Esophagus muscularis mucosa (tissue), 4 donors: ENCODE measurements at regions not wholly inside any gene's neighbourhood (a gene's known extent, or its start where the extent isn't known, plus 50 kb on each side); places are given as distances from the start of the nearest gene placed in this dataset.

Experiments used
- DNase-seq: peaks from one replicate; pipeline ENCODE4 v3.0.0-alpha.2; 2017; ENCODE audit errors: extremely low spot score
- H3K27ac ChIP-seq, 4 donors: fragments of 200-600 bp; sonication (generic); replicated peaks in 1 of 4; 1 replicate in 3 of 4; 2 replicates in 1 of 4; pipeline ENCODE4 v1.5.1; 2016 to 2019; ENCODE audit warnings: mild to moderate bottlenecking in 1 of 4
- H3K27me3 ChIP-seq, 4 donors: fragments of 200-600 bp; sonication (generic); one replicate each; pipeline versions ENCODE4 v1.5.1 to v1.6.0; 2016 to 2019
- H3K36me3 ChIP-seq, 4 donors: fragments of 200-600 bp; sonication (generic); one replicate each; pipeline ENCODE4 v1.5.1; 2016 to 2019
- H3K4me1 ChIP-seq, 4 donors: fragments of 200-600 bp; sonication (generic); one replicate each; pipeline ENCODE4 v1.5.1; 2016 to 2019
- H3K4me3 ChIP-seq, 4 donors: fragments of 200-600 bp; sonication (generic); 1 replicate in 2 of 4; 2 replicates in 2 of 4; pipeline ENCODE4 v1.5.1; 2016 to 2019; ENCODE audit warnings: mild to moderate bottlenecking in 4 of 4, moderate library complexity in 1 of 4
- H3K9me3 ChIP-seq, 4 donors: fragments of 200-600 bp; sonication (generic); 1 replicate in 3 of 4; 2 replicates in 1 of 4; pipeline ENCODE4 v1.5.1; 2016 to 2019
- EP300 ChIP-seq: sonication (generic); formaldehyde crosslinking; IDR thresholded peaks from one replicate; pipeline ENCODE4 v1.6.1; 2017; ENCODE audit warnings: antibody characterized with exemption
- POLR2A ChIP-seq: fragments of 450-650 bp; IDR thresholded peaks from one replicate; pipeline ENCODE4 v1.6.1; 2017; ENCODE audit warnings: antibody characterized with exemption, moderate library complexity, mild to moderate bottlenecking, low read depth
- POLR2AphosphoS5 ChIP-seq, 2 donors: sonication (generic); formaldehyde crosslinking; IDR thresholded peaks; one replicate each; pipeline ENCODE4 v1.6.1; 2017; ENCODE audit warnings: antibody characterized with exemption in 2 of 2
- WGBS: methylation state at CpG from one replicate; pipeline ENCODE4 v1.1.5; 2018; 5-methylcytosine and 5-hydroxymethylcytosine counted together
- intact Hi-C: fragments of 100-400 bp; cut with DNase I; formaldehyde crosslinking; loops from one replicate; pipeline ENCODE4 v1.15.1; 2023
- TF ChIP-seq, protein P1 (sequence below), 3 experiments: fragments of 200-600 bp in 2 of 3; fragments of 450-650 bp in 1 of 3; sonication (generic) in 2 of 3; IDR thresholded peaks; one replicate each; pipeline ENCODE4 v1.5.1; 2017 to 2019; ENCODE audit warnings: antibody characterized with exemption in 3 of 3, mild to moderate bottlenecking in 2 of 3, moderate library complexity in 1 of 3

DNA sequence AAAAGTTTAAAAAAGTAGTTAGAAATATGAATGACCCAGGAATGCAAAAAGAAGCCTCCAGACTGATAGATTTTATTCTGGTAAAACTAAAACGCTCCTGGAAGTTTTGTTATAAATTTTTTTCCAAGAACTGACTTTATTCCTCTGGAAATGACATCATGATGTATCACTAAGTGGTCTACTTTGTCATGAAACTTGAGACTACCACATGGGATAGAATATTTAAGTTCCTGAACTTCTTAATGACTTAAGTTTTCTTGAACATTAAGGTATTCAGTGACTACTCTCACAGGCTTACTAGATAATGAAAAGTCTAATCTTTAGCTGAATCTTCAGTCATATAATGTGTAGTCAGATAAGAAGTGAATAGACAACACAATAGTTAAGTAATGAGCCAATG lies 842.2 kb downstream of the USP25 start:
- H3K9me3 ChIP-seq: no peaks in the 10 kb centered on the region
- H3K4me1 ChIP-seq: peaks cover 0 to 4% (median 0%) of the 10 kb centered on the region in 4 donors
- no peak overlapping the region for H3K27ac ChIP-seq
- TF ChIP-seq POLR2A (no peak), EP300 (no peak)
- TF ChIP-seq, protein P1, sequence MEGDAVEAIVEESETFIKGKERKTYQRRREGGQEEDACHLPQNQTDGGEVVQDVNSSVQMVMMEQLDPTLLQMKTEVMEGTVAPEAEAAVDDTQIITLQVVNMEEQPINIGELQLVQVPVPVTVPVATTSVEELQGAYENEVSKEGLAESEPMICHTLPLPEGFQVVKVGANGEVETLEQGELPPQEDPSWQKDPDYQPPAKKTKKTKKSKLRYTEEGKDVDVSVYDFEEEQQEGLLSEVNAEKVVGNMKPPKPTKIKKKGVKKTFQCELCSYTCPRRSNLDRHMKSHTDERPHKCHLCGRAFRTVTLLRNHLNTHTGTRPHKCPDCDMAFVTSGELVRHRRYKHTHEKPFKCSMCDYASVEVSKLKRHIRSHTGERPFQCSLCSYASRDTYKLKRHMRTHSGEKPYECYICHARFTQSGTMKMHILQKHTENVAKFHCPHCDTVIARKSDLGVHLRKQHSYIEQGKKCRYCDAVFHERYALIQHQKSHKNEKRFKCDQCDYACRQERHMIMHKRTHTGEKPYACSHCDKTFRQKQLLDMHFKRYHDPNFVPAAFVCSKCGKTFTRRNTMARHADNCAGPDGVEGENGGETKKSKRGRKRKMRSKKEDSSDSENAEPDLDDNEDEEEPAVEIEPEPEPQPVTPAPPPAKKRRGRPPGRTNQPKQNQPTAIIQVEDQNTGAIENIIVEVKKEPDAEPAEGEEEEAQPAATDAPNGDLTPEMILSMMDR (IDR thresholded peaks at IDR 0.05): no peak
- H3K27me3 ChIP-seq: no peaks in the 10 kb centered on the region
- no peaks in the 10 kb centered on the region for H3K36me3 ChIP-seq
- DNase-seq: no peak
- no peak overlapping the region for H3K4me3 ChIP-seq
- intact Hi-C loops: no loop called here
- 76% methylated on average over 1 of the region's 1 CpG for WGBS

- WGBS: 83% methylated on average over 1 of the region's 1 CpG
- no peak for TF ChIP-seq POLR2A
- TF ChIP-seq, protein P1 (IDR thresholded peaks at IDR 0.05): no peak
- no peak for TF ChIP-seq EP300
- TF ChIP-seq POLR2AphosphoS5 (IDR thresholded peaks at IDR 0.05): no peak
- no peaks in the 10 kb centered on the region for H3K36me3 ChIP-seq
Measured at GRCh38 chr21:16573578-16573977, 843.8 kb downstream of the USP25 start.

GRCh38 chr21:16577975-16578374 lies 848.2 kb downstream of the USP25 start:
- H3K27me3 ChIP-seq: no peaks in the 10 kb centered on the region
- no peak overlapping the region for H3K27ac ChIP-seq
- H3K9me3 ChIP-seq: no peaks in the 10 kb centered on the region
- intact Hi-C loops: no loop called here
- 82% methylated on average over 1 of the region's 1 CpG for WGBS
- peaks cover 11 to 22% (median 16%) of the 10 kb centered on the region in 4 donors for H3K4me1 ChIP-seq
- H3K36me3 ChIP-seq: no peaks in the 10 kb centered on the region
- no peak for DNase-seq
- TF ChIP-seq EP300: no peak
- TF ChIP-seq POLR2AphosphoS5 (IDR thresholded peaks at IDR 0.05): no peak
- TF ChIP-seq POLR2A: no peak
- TF ChIP-seq, protein P1 (IDR thresholded peaks at IDR 0.05): no peak
- no peak overlapping the region for H3K4me3 ChIP-seq

More at GRCh38 chr21:16573578-16573977, 843.8 kb downstream of the USP25 start:
- H3K4me3 ChIP-seq: no peak overlapping the region
- no peaks in the 10 kb centered on the region for H3K27me3 ChIP-seq
- intact Hi-C loops: no loop called here
- H3K27ac ChIP-seq: no peak overlapping the region
- peaks cover 0 to 5% (median 0%) of the 10 kb centered on the region in 4 donors for H3K4me1 ChIP-seq
- no peaks in the 10 kb centered on the region for H3K9me3 ChIP-seq
- no peak for DNase-seq

DNA sequence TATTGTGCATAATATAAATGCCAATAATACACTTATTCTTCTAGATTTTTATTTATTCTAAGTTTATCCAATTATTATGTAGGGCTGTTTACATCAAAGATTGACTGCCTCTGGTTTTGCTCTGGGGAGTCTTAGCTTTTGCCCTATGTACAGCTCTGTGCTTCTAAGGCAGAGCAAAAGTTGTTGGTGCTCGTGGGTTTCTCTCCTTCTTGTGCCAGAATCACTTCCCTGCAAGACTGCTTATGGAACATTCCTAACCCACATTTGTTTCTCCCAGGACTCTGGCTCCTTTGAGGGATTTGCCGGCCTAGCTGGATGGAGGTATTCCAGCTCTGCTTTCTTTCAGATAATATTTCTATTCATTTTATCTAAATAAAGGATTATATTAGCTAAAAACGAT lies 849.1 kb downstream of the USP25 start:
- Histone ChIP-seq H3K9me3 (no peaks in the 10 kb centered on the region), H3K36me3 (no peaks in the 10 kb centered on the region), H3K27me3 (no peaks in the 10 kb centered on the region), H3K27ac (peak overlapping the region in 2 of 4 donors; percentile 0 to 26), H3K4me1 (peaks cover 11 to 22% (median 14%) of the 10 kb centered on the region in 4 donors), H3K4me3 (no peak overlapping the region)
- intact Hi-C loops: no loop called here
- TF ChIP-seq EP300 (no peak), POLR2A (no peak), POLR2AphosphoS5 (IDR thresholded peaks at IDR 0.05) (no peak)
- TF ChIP-seq, protein P1 (IDR thresholded peaks at IDR 0.05): no peak
- DNase-seq: no peak
- WGBS: 28% methylated on average over 3 of the region's 3 CpGs

DNA sequence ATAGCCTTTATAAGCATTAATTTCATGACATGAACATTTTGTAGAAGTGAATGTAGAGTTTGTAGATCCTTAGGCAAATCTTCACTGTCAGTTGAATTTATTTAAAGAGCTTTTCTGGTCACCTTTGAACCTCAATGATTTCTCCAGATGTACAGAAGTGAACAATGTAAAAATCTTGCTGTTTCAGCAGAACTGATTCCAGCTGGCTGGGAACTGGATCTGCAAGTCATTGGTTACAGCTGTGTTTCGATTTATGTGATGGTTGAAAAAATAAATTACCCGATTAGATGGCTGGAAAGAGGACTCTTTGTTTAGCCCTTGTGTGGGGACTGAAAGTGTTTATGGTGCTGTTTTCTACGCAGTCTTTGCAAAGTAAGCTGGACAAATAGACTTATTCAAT lies 849.8 kb downstream of the USP25 start:
- intact Hi-C loops: no loop called here
- no peaks in the 10 kb centered on the region for H3K27me3 ChIP-seq
- no peaks in the 10 kb centered on the region for H3K36me3 ChIP-seq
- TF ChIP-seq, protein P1 (IDR thresholded peaks at IDR 0.05): no peak
- TF ChIP-seq EP300 (no peak), POLR2AphosphoS5 (IDR thresholded peaks at IDR 0.05) (no peak), POLR2A (no peak)
- H3K4me1 ChIP-seq: peaks cover 11 to 22% (median 14%) of the 10 kb centered on the region in 4 donors
- no peak overlapping the region for H3K4me3 ChIP-seq
- DNase-seq: no peak
- H3K9me3 ChIP-seq: no peaks in the 10 kb centered on the region
- H3K27ac ChIP-seq: peak overlapping the region in 2 of 4 donors; percentile 14 to 26
- WGBS: 25% methylated on average over 3 of the region's 3 CpGs
